ENCODE measurements at regions not wholly inside any gene's neighbourhood (a gene's known extent, or its start where the extent isn't known, plus 50 kb on each side); places are given as distances from the start of the nearest gene placed in this dataset.

DNA sequence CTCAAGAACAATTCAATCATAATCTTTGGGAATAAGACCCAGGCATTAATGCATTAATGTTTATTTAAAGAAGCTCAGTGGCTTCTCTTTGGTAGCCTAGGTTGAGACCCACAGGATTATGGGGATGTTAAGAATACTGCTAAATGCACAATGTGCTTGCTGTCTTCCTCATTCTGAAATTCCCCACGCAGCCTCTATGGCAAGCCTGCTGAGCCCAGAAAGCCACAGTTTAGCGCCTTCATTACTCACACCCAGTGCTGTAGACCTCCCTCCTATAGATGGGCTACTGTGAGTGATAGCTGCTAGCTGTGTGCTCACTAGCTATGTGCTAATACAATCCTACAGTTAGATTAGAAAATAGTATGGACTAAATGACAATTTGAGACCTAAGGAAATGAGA lies 90.6 kb downstream of the TNFSF13B start:
- WGBS, 2 donors: 75 to 84% methylated on average over 2 of the region's 2 CpGs
- Histone ChIP-seq H3K4me1 (ENCODE audit: control insufficient read depth in 1 of 2, insufficient read depth in 2 of 2, low read length in 2 of 2) (no peaks in the 10 kb centered on the region), H3K36me3 (ENCODE audit: control insufficient read depth in 1 of 2, insufficient read depth in 2 of 2, low read length in 1 of 2) (no peaks in the 10 kb centered on the region), H3K4me3 (ENCODE audit: low read length in 2 of 2) (no peak overlapping the region), H3K27me3 (ENCODE audit: control insufficient read depth in 1 of 2, insufficient read depth in 2 of 2, low read length in 1 of 2) (no peaks in the 10 kb centered on the region), H3K27ac (ENCODE audit: low read depth in 1 of 2, low read length in 2 of 2) (no peak overlapping the region), H3K9me3 (ENCODE audit: control insufficient read depth, low read length) (no peaks in the 10 kb centered on the region)
- DNase-seq (no peak), ATAC-seq (ENCODE audit: low FRiP score) (no peak)
- intact Hi-C loops (cut with DNase I): no loop called here

- intact Hi-C loops (cut with DNase I): no loop called here
- H3K4me1 ChIP-seq (ENCODE audit: control insufficient read depth in 1 of 2, insufficient read depth in 2 of 2, low read length in 2 of 2): no peaks in the 10 kb centered on the region
- no peaks in the 10 kb centered on the region for H3K9me3 ChIP-seq (ENCODE audit: control insufficient read depth, low read length)
- H3K27ac ChIP-seq (ENCODE audit: low read depth in 1 of 2, low read length in 2 of 2): no peak overlapping the region
- H3K36me3 ChIP-seq (ENCODE audit: control insufficient read depth in 1 of 2, insufficient read depth in 2 of 2, low read length in 1 of 2): no peaks in the 10 kb centered on the region
- H3K27me3 ChIP-seq (ENCODE audit: control insufficient read depth in 1 of 2, insufficient read depth in 2 of 2, low read length in 1 of 2): no peaks in the 10 kb centered on the region
- no peak overlapping the region for H3K4me3 ChIP-seq (ENCODE audit: low read length in 2 of 2)
- DNase-seq: no peak
- 76 to 78% methylated on average over 9 of the region's 9 CpGs for WGBS, 2 donors
- no peak for ATAC-seq (ENCODE audit: low FRiP score)
Measured at GRCh38 chr13:108361769-108362168, 92.3 kb downstream of the TNFSF13B start.

GRCh38 chr13:108363666-108364065 lies 94.1 kb downstream of the TNFSF13B start:
- Histone ChIP-seq H3K4me1 (ENCODE audit: control insufficient read depth in 1 of 2, insufficient read depth in 2 of 2, low read length in 2 of 2) (no peaks in the 10 kb centered on the region), H3K27me3 (ENCODE audit: control insufficient read depth in 1 of 2, insufficient read depth in 2 of 2, low read length in 1 of 2) (no peaks in the 10 kb centered on the region), H3K27ac (ENCODE audit: low read depth in 1 of 2, low read length in 2 of 2) (no peak overlapping the region), H3K4me3 (ENCODE audit: low read length in 2 of 2) (no peak overlapping the region), H3K36me3 (ENCODE audit: control insufficient read depth in 1 of 2, insufficient read depth in 2 of 2, low read length in 1 of 2) (no peaks in the 10 kb centered on the region), H3K9me3 (ENCODE audit: control insufficient read depth, low read length) (no peaks in the 10 kb centered on the region)
- ATAC-seq (ENCODE audit: low FRiP score) (no peak), DNase-seq (no peak)
- intact Hi-C loops (cut with DNase I): no loop called here
- 39 to 40% methylated on average over 5 of the region's 5 CpGs for WGBS, 2 donors

DNA sequence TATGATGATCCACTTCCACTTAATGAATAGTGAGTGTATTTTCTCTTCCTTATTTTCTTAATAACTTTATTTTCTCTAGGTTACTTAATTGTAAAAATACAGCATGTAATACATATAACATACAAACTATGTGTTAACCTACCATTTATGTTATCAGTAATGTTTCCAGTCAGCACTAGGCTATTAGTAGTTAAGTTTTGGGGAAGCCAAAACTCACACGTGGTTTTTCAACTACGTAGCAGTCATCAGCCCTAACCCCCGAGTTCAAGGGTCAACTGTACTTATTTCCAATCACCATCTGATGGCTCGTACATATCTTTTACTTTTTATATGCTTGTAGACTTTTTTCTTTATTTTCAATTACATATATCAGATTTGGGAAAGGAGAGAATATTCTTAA lies 95.7 kb downstream of the TNFSF13B start:
- Histone ChIP-seq H3K36me3 (ENCODE audit: control insufficient read depth in 1 of 2, insufficient read depth in 2 of 2, low read length in 1 of 2) (no peaks in the 10 kb centered on the region), H3K4me3 (ENCODE audit: low read length in 2 of 2) (no peak overlapping the region), H3K27me3 (ENCODE audit: control insufficient read depth in 1 of 2, insufficient read depth in 2 of 2, low read length in 1 of 2) (no peaks in the 10 kb centered on the region), H3K27ac (ENCODE audit: low read depth in 1 of 2, low read length in 2 of 2) (no peak overlapping the region), H3K4me1 (ENCODE audit: control insufficient read depth in 1 of 2, insufficient read depth in 2 of 2, low read length in 2 of 2) (no peaks in the 10 kb centered on the region), H3K9me3 (ENCODE audit: control insufficient read depth, low read length) (no peaks in the 10 kb centered on the region)
- ATAC-seq (ENCODE audit: low FRiP score) (no peak), DNase-seq (no peak)
- intact Hi-C loops (cut with DNase I): no loop called here
- WGBS, 2 donors: 43 to 44% methylated on average over 4 of the region's 4 CpGs

- WGBS, 2 donors: 75 to 76% methylated on average over 3 of the region's 3 CpGs
- ATAC-seq (ENCODE audit: low FRiP score) (no peak), DNase-seq (no peak)
- Histone ChIP-seq H3K9me3 (ENCODE audit: control insufficient read depth, low read length) (no peaks in the 10 kb centered on the region), H3K4me3 (ENCODE audit: low read length in 2 of 2) (no peak overlapping the region), H3K36me3 (ENCODE audit: control insufficient read depth in 1 of 2, insufficient read depth in 2 of 2, low read length in 1 of 2) (no peaks in the 10 kb centered on the region), H3K4me1 (ENCODE audit: control insufficient read depth in 1 of 2, insufficient read depth in 2 of 2, low read length in 2 of 2) (no peaks in the 10 kb centered on the region), H3K27me3 (ENCODE audit: control insufficient read depth in 1 of 2, insufficient read depth in 2 of 2, low read length in 1 of 2) (no peaks in the 10 kb centered on the region), H3K27ac (ENCODE audit: low read depth in 1 of 2, low read length in 2 of 2) (no peak overlapping the region)
- intact Hi-C loops (cut with DNase I): no loop called here
Measured at GRCh38 chr13:108368250-108368905, 98.9 kb downstream of the TNFSF13B start.

DNA sequence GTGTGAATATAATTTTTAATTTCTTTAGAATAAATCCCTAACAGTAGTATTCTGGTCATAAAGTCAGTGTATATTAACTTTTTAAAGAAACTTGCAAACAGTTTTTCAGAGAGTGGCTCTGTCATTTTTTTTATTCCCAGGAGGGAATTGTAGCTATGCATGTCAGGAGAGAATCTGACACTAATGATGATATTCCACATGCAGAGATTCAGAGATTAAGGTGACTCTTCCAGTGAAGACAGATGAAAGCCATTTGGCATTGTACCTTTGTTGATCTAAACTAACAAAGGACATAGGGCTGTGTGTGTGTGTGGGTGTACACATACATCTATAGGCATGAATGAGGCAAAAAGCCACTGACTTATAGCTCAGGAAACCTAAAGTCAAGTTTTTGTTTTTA lies 99.9 kb downstream of the TNFSF13B start:
- DNase-seq (no peak), ATAC-seq (ENCODE audit: low FRiP score) (no peak)
- H3K36me3 ChIP-seq (ENCODE audit: control insufficient read depth in 1 of 2, insufficient read depth in 2 of 2, low read length in 1 of 2): no peaks in the 10 kb centered on the region
- H3K4me3 ChIP-seq (ENCODE audit: low read length in 2 of 2): no peak overlapping the region
- H3K4me1 ChIP-seq (ENCODE audit: control insufficient read depth in 1 of 2, insufficient read depth in 2 of 2, low read length in 2 of 2): no peaks in the 10 kb centered on the region
- no peaks in the 10 kb centered on the region for H3K9me3 ChIP-seq (ENCODE audit: control insufficient read depth, low read length)
- H3K27me3 ChIP-seq (ENCODE audit: control insufficient read depth in 1 of 2, insufficient read depth in 2 of 2, low read length in 1 of 2): no peaks in the 10 kb centered on the region
- H3K27ac ChIP-seq (ENCODE audit: low read depth in 1 of 2, low read length in 2 of 2): no peak overlapping the region
- intact Hi-C loops (cut with DNase I): no loop called here

- H3K36me3 ChIP-seq (ENCODE audit: control insufficient read depth in 1 of 2, insufficient read depth in 2 of 2, low read length in 1 of 2): no peaks in the 10 kb centered on the region
- WGBS, 2 donors: 52 to 58% methylated on average over 2 of the region's 2 CpGs
- H3K27me3 ChIP-seq (ENCODE audit: control insufficient read depth in 1 of 2, insufficient read depth in 2 of 2, low read length in 1 of 2): no peaks in the 10 kb centered on the region
- no peak for ATAC-seq (ENCODE audit: low FRiP score)
- intact Hi-C loops (cut with DNase I): no loop called here
- H3K27ac ChIP-seq (ENCODE audit: low read depth in 1 of 2, low read length in 2 of 2): no peak overlapping the region
- no peak overlapping the region for H3K4me3 ChIP-seq (ENCODE audit: low read length in 2 of 2)
- DNase-seq: no peak
- peaks cover 1% of the 10 kb centered on the region for H3K9me3 ChIP-seq (ENCODE audit: control insufficient read depth, low read length)
- no peaks in the 10 kb centered on the region for H3K4me1 ChIP-seq (ENCODE audit: control insufficient read depth in 1 of 2, insufficient read depth in 2 of 2, low read length in 2 of 2)
Measured at GRCh38 chr13:108375034-108375433, 105.5 kb downstream of the TNFSF13B start.

- no peak for DNase-seq
Measured at GRCh38 chr13:108375772-108376171, 106.3 kb downstream of the TNFSF13B start.

GRCh38 chr13:108376308-108376707 lies 106.8 kb downstream of the TNFSF13B start:
- peaks cover 1% of the 10 kb centered on the region for H3K9me3 ChIP-seq (ENCODE audit: control insufficient read depth, low read length)
- no peak overlapping the region for H3K27ac ChIP-seq (ENCODE audit: low read depth in 1 of 2, low read length in 2 of 2)
- no peaks in the 10 kb centered on the region for H3K27me3 ChIP-seq (ENCODE audit: control insufficient read depth in 1 of 2, insufficient read depth in 2 of 2, low read length in 1 of 2)
- 66 to 71% methylated on average over 2 of the region's 2 CpGs for WGBS, 2 donors
- intact Hi-C loops (cut with DNase I): no loop called here
- no peak overlapping the region for H3K4me3 ChIP-seq (ENCODE audit: low read length in 2 of 2)
- ATAC-seq (ENCODE audit: low FRiP score) (no peak), DNase-seq (no peak)
- H3K36me3 ChIP-seq (ENCODE audit: control insufficient read depth in 1 of 2, insufficient read depth in 2 of 2, low read length in 1 of 2): no peaks in the 10 kb centered on the region
- no peaks in the 10 kb centered on the region for H3K4me1 ChIP-seq (ENCODE audit: control insufficient read depth in 1 of 2, insufficient read depth in 2 of 2, low read length in 2 of 2)

More at GRCh38 chr13:108375772-108376171, 106.3 kb downstream of the TNFSF13B start:
- H3K27me3 ChIP-seq (ENCODE audit: control insufficient read depth in 1 of 2, insufficient read depth in 2 of 2, low read length in 1 of 2): no peaks in the 10 kb centered on the region
- peaks cover 1% of the 10 kb centered on the region for H3K9me3 ChIP-seq (ENCODE audit: control insufficient read depth, low read length)
- ATAC-seq (ENCODE audit: low FRiP score): no peak
- intact Hi-C loops (cut with DNase I): no loop called here
- 68 to 71% methylated on average over 2 of the region's 2 CpGs for WGBS, 2 donors
- H3K36me3 ChIP-seq (ENCODE audit: control insufficient read depth in 1 of 2, insufficient read depth in 2 of 2, low read length in 1 of 2): no peaks in the 10 kb centered on the region
- no peak overlapping the region for H3K4me3 ChIP-seq (ENCODE audit: low read length in 2 of 2)
- no peaks in the 10 kb centered on the region for H3K4me1 ChIP-seq (ENCODE audit: control insufficient read depth in 1 of 2, insufficient read depth in 2 of 2, low read length in 2 of 2)
- H3K27ac ChIP-seq (ENCODE audit: low read depth in 1 of 2, low read length in 2 of 2): no peak overlapping the region
